GM23338 (cell line): ENCODE measurements at regions not wholly inside any gene's neighbourhood (a gene's known extent, or its start where the extent isn't known, plus 50 kb on each side); places are given as distances from the start of the nearest gene placed in this dataset.
"Not testable (repeated sequence)": the region's sequence is repeated elsewhere in the genome, so short reads cannot be mapped to it uniquely, and the experiment has no call there.

ENCODE experiments used
- ATAC-seq: fragments of 200-7000 bp; cut with Tn5 transposase; 3 replicates; pipeline ENCODE4 v1.9.1; 2020
- DNase-seq: peaks from one replicate; pipeline ENCODE4 v3.0.0-alpha.2; 2015; ENCODE audit warnings: low spot score
- H2AFZ ChIP-seq: fragments of 200-600 bp; sonication (generic); 2 replicates; pipeline ENCODE4 v1.8.0; 2016; ENCODE audit warnings: antibody characterized with exemption, mild to moderate bottlenecking, moderate library complexity
- H3F3A ChIP-seq: fragments of 200-600 bp; sonication (generic); replicated peaks from 2 replicates; pipeline ENCODE4 v1.8.0; 2017; ENCODE audit warnings: antibody characterized with exemption, mixed run types, low read depth
- H3K27ac ChIP-seq: fragments of 200-600 bp; sonication (generic); 2 replicates; pipeline ENCODE4 v1.6.1; 2016; ENCODE audit warnings: low read depth
- H3K27me3 ChIP-seq: fragments of 200-600 bp; sonication (generic); 2 replicates; pipeline ENCODE4 v1.8.0; 2016; ENCODE audit warnings: mild to moderate bottlenecking, mixed run types, moderate library complexity; ENCODE audit not compliant: insufficient read depth
- H3K36me3 ChIP-seq: fragments of 200-600 bp; sonication (generic); 2 replicates; pipeline ENCODE4 v1.8.0; 2016; ENCODE audit warnings: mild to moderate bottlenecking; ENCODE audit not compliant: insufficient read depth
- H3K4me1 ChIP-seq: fragments of 200-600 bp; sonication (generic); 2 replicates; pipeline ENCODE4 v1.8.0; 2016; ENCODE audit warnings: mild to moderate bottlenecking, moderate library complexity; ENCODE audit not compliant: insufficient read depth
- H3K4me2 ChIP-seq: fragments of 200-600 bp; sonication (generic); 2 replicates; pipeline ENCODE4 v1.7.1; 2017; ENCODE audit warnings: mixed run types
- H3K4me3 ChIP-seq: fragments of 200-600 bp; sonication (generic); 2 replicates; pipeline ENCODE4 v1.6.1; 2016; ENCODE audit warnings: mixed run types
- H3K79me2 ChIP-seq: fragments of 200-600 bp; sonication (generic); replicated peaks from 2 replicates; pipeline ENCODE4 v1.8.0; 2017; ENCODE audit warnings: mild to moderate bottlenecking; ENCODE audit not compliant: insufficient read depth
- H3K9me2 ChIP-seq: fragments of 200-600 bp; sonication (generic); 2 replicates; pipeline ENCODE4 v1.8.0; 2017; ENCODE audit not compliant: insufficient read depth
- H4K20me1 ChIP-seq: fragments of 200-600 bp; sonication (generic); replicated peaks from 2 replicates; pipeline ENCODE4 v1.8.0; 2017; ENCODE audit warnings: mild to moderate bottlenecking; ENCODE audit not compliant: insufficient read depth
- H3K27ac Mint-ChIP-seq: 2 replicates; pipeline ENCODE4 v1.8.0; 2020; ENCODE audit warnings: inconsistent platforms, mild to moderate bottlenecking, moderate library complexity, mixed read lengths
- H3K27me3 Mint-ChIP-seq: 3 replicates; pipeline ENCODE4 v1.8.0; 2022; ENCODE audit warnings: low read depth, mild to moderate bottlenecking, moderate library complexity, mixed read lengths, inconsistent platforms; ENCODE audit not compliant: insufficient read depth, poor library complexity
- H3K36me3 Mint-ChIP-seq: 3 replicates; pipeline ENCODE4 v1.8.0; 2021; ENCODE audit warnings: low read depth, mild to moderate bottlenecking, inconsistent platforms, moderate library complexity, mixed read lengths
- H3K4me1 Mint-ChIP-seq: 3 replicates; pipeline ENCODE4 v1.8.0; 2020; ENCODE audit warnings: mild to moderate bottlenecking, inconsistent platforms, mixed read lengths
- H3K4me3 Mint-ChIP-seq: 3 replicates; pipeline ENCODE4 v1.8.0; 2021; ENCODE audit warnings: moderate library complexity, mild to moderate bottlenecking, inconsistent platforms, mixed read lengths
- H3K9me3 Mint-ChIP-seq: 3 replicates; pipeline ENCODE4 v1.8.0; 2020; ENCODE audit warnings: moderate library complexity, mild to moderate bottlenecking, inconsistent platforms, mixed read lengths
- EZH2 ChIP-seq: fragments of 200-600 bp; sonication (generic); IDR thresholded peaks from one replicate; pipeline ENCODE4 v1.8.0; 2017; ENCODE audit warnings: antibody characterized with exemption, mild to moderate bottlenecking, low read depth; ENCODE audit not compliant: unreplicated experiment
- NANOG ChIP-seq: IDR thresholded peaks from 2 replicates; pipeline ENCODE4 v1.6.1; 2016; ENCODE audit warnings: antibody characterized with exemption, borderline replicate concordance
- POLR2AphosphoS5 ChIP-seq: IDR thresholded peaks from 2 replicates; pipeline ENCODE4 v1.6.1; 2016; ENCODE audit warnings: antibody characterized with exemption, low read depth
- ZNF114 ChIP-seq: fragments of 250-450 bp; sonication (Bioruptor Pico); IDR thresholded peaks from 2 replicates; pipeline ENCODE4 v1.5.0; 2020; ENCODE audit warnings: mild to moderate bottlenecking, moderate library complexity
- TF ChIP-seq, protein P1 (sequence below): IDR thresholded peaks from 2 replicates; pipeline ENCODE4 v1.6.1; 2016; ENCODE audit warnings: antibody characterized with exemption
- TF ChIP-seq, protein P2 (sequence below): fragments of 250-450 bp; sonication (Bioruptor Pico); IDR thresholded peaks from 2 replicates; pipeline ENCODE4 v1.5.0; 2020; ENCODE audit warnings: mild to moderate bottlenecking, moderate library complexity

DNA sequence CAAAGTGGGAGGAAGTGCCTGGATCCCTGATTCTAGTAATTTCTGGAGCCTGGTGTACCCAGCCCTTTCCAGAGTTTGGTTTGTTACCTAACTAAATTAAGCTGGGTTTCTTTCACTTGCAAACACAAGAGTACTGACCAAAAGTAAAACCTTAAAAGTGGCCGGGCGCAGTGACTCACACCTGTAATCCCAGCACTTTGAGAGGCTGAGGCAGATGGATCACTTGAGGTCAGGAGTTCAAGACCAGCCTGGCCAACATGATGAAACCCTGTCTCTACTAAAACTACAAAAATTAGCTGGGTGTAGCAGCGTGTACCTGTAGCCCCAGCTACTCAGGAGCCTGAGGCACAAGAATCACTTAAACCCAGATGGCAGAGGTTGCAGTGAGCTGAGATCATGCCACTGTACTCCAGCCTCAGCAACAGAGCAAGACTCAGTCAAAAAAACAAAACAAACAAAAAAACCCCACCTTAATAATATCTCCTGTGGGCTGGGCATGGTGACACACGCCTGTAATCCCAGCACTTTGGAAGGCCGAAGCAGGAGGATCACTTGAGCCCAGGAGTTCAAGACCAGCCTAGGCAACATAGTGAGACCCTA lies 78.0 kb upstream of the BLID start:
- not testable (repeated sequence) for H3K4me1 ChIP-seq, H3K9me3 Mint-ChIP-seq, H3K9me2 ChIP-seq, H2AFZ ChIP-seq, ATAC-seq, H3K4me3 Mint-ChIP-seq, H3K4me3 ChIP-seq, H3K4me1 Mint-ChIP-seq, H4K20me1 ChIP-seq, H3K36me3 Mint-ChIP-seq, H3K36me3 ChIP-seq, DNase-seq, H3K79me2 ChIP-seq, H3K27me3 ChIP-seq, H3F3A ChIP-seq, H3K27ac Mint-ChIP-seq, H3K4me2 ChIP-seq, H3K27ac ChIP-seq, H3K27me3 Mint-ChIP-seq

DNA sequence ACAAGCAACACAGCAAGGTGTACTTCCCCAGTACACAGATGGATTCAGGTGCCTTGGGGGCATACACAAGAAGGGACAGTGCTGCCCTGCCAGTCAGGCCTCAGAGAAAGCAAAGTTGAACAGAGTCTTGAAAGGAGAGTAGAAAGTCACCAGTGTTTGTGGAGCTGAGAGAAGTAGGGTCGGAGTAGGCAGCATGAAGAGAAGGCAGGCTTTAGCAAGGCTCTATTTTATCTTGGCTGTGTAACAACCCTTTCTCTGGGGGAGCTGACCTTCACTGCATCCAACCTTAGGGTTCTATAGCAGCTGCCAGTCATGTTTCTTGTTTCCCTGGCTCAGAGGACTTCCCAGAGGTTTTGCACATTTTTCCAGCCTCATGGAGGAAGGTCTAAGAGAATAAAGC lies 77.4 kb upstream of the BLID start:
- Mint-ChIP-seq H3K4me3 (no peak overlapping the region), H3K9me3 (no peaks in the 10 kb centered on the region), H3K36me3 (no peaks in the 10 kb centered on the region), H3K4me1 (no peaks in the 10 kb centered on the region), H3K27me3 (peaks cover 3% of the 10 kb centered on the region), H3K27ac (no peak overlapping the region)
- Histone ChIP-seq H4K20me1 (no peaks in the 10 kb centered on the region), H3K9me2 (no peaks in the 10 kb centered on the region), H3K27ac (no peak overlapping the region), H3K36me3 (no peaks in the 10 kb centered on the region), H3K4me2 (no peak overlapping the region), H2AFZ (no peak overlapping the region; the same call in 1 of the 2 replicates), H3F3A (no peaks in the 10 kb centered on the region), H3K27me3 (no peaks in the 10 kb centered on the region), H3K4me1 (no peaks in the 10 kb centered on the region), H3K4me3 (no peak overlapping the region), H3K79me2 (no peaks in the 10 kb centered on the region)
- no peak for ATAC-seq
- TF ChIP-seq, protein P1, sequence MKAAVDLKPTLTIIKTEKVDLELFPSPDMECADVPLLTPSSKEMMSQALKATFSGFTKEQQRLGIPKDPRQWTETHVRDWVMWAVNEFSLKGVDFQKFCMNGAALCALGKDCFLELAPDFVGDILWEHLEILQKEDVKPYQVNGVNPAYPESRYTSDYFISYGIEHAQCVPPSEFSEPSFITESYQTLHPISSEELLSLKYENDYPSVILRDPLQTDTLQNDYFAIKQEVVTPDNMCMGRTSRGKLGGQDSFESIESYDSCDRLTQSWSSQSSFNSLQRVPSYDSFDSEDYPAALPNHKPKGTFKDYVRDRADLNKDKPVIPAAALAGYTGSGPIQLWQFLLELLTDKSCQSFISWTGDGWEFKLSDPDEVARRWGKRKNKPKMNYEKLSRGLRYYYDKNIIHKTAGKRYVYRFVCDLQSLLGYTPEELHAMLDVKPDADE, result no peak
- TF ChIP-seq POLR2AphosphoS5 (no peak), ZNF114 (CRISPR knock-in tag) (no peak), NANOG (no peak)
- no peak for DNase-seq

DNA sequence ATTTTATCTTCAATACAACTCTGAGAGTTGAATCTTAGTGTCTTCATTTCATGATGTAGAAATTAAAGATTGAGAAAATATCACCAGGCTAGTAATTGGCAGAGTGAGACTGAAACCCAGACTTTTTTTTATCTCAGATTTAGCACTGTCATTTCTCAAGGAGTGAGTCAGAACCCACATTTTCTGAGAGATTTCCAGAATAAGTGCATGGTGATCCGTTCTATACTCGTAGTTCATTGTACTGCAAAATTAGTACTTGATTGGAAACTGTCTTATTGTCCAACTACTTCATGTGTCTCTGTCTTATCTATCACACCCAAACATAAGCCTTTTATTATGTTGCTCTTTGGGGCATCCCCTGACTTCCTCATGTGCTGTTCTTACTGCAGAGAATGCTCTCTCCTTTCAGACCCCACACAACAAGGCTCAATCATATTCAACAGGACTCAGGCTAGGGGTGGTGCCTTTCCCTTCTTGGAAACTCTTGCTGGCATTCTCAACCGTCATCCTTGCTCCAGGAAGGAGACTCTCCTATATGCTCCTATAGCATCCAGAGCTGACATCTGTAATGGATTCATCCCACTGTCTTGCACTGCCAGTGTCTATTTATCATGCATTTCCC lies 76.7 kb upstream of the BLID start:
- H2AFZ ChIP-seq, result no peak overlapping the region
- no peak for ATAC-seq
- no peaks in the 10 kb centered on the region for H3K4me1 Mint-ChIP-seq
- TF ChIP-seq, protein P1, result no peak
- TF ChIP-seq POLR2AphosphoS5 (no peak), EZH2 (no peak)
- TF ChIP-seq, protein P2, sequence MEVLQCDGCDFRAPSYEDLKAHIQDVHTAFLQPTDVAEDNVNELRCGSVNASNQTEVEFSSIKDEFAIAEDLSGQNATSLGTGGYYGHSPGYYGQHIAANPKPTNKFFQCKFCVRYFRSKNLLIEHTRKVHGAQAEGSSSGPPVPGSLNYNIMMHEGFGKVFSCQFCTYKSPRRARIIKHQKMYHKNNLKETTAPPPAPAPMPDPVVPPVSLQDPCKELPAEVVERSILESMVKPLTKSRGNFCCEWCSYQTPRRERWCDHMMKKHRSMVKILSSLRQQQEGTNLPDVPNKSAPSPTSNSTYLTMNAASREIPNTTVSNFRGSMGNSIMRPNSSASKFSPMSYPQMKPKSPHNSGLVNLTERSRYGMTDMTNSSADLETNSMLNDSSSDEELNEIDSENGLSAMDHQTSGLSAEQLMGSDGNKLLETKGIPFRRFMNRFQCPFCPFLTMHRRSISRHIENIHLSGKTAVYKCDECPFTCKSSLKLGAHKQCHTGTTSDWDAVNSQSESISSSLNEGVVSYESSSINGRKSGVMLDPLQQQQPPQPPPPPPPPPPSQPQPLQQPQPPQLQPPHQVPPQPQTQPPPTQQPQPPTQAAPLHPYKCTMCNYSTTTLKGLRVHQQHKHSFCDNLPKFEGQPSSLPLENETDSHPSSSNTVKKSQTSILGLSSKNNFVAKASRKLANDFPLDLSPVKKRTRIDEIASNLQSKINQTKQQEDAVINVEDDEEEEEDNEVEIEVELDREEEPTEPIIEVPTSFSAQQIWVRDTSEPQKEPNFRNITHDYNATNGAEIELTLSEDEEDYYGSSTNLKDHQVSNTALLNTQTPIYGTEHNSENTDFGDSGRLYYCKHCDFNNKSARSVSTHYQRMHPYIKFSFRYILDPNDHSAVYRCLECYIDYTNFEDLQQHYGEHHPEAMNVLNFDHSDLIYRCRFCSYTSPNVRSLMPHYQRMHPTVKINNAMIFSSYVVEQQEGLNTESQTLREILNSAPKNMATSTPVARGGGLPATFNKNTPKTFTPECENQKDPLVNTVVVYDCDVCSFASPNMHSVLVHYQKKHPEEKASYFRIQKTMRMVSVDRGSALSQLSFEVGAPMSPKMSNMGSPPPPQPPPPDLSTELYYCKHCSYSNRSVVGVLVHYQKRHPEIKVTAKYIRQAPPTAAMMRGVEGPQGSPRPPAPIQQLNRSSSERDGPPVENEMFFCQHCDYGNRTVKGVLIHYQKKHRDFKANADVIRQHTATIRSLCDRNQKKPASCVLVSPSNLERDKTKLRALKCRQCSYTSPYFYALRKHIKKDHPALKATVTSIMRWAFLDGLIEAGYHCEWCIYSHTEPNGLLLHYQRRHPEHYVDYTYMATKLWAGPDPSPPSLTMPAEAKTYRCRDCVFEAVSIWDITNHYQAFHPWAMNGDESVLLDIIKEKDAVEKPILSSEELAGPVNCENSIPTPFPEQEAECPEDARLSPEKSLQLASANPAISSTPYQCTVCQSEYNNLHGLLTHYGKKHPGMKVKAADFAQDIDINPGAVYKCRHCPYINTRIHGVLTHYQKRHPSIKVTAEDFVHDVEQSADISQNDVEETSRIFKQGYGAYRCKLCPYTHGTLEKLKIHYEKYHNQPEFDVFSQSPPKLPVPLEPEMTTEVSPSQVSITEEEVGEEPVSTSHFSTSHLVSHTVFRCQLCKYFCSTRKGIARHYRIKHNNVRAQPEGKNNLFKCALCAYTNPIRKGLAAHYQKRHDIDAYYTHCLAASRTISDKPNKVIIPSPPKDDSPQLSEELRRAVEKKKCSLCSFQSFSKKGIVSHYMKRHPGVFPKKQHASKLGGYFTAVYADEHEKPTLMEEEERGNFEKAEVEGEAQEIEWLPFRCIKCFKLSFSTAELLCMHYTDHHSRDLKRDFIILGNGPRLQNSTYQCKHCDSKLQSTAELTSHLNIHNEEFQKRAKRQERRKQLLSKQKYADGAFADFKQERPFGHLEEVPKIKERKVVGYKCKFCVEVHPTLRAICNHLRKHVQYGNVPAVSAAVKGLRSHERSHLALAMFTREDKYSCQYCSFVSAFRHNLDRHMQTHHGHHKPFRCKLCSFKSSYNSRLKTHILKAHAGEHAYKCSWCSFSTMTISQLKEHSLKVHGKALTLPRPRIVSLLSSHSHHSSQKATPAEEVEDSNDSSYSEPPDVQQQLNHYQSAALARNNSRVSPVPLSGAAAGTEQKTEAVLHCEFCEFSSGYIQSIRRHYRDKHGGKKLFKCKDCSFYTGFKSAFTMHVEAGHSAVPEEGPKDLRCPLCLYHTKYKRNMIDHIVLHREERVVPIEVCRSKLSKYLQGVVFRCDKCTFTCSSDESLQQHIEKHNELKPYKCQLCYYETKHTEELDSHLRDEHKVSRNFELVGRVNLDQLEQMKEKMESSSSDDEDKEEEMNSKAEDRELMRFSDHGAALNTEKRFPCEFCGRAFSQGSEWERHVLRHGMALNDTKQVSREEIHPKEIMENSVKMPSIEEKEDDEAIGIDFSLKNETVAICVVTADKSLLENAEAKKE, result no peak

More for the DNA sequence above, 76.7 kb upstream of the BLID start:
- no peaks in the 10 kb centered on the region for H3K4me1 ChIP-seq
- H3K27me3 Mint-ChIP-seq, result peaks cover 3% of the 10 kb centered on the region
- H3K36me3 Mint-ChIP-seq, result no peaks in the 10 kb centered on the region
- no peak for DNase-seq
- H3K27me3 ChIP-seq, result no peaks in the 10 kb centered on the region
- no peak overlapping the region for H3K27ac Mint-ChIP-seq
- no peak overlapping the region for H3K4me2 ChIP-seq
- H3K4me3 Mint-ChIP-seq, result no peak overlapping the region
- H3F3A ChIP-seq, result no peaks in the 10 kb centered on the region
- no peak overlapping the region for H3K4me3 ChIP-seq
- no peaks in the 10 kb centered on the region for H3K79me2 ChIP-seq
- no peak overlapping the region for H3K27ac ChIP-seq
- no peaks in the 10 kb centered on the region for H3K36me3 ChIP-seq
- no peaks in the 10 kb centered on the region for H3K9me3 Mint-ChIP-seq
- no peaks in the 10 kb centered on the region for H4K20me1 ChIP-seq
- no peaks in the 10 kb centered on the region for H3K9me2 ChIP-seq
